ENCODE measurements at regions not wholly inside any gene's neighbourhood (a gene's known extent, or its start where the extent isn't known, plus 50 kb on each side); places are given as distances from the start of the nearest gene placed in this dataset.

- peaks cover 7% of the 10 kb centered on the region for H3K27me3 Mint-ChIP-seq
- no peaks in the 10 kb centered on the region for H3K36me3 Mint-ChIP-seq
- CTCF ChIA-PET: interaction anchor here (0.7 kb wide), 1 partner anchor 156 kb away, joined by 3 read pairs; no protein-coding TSS in a partner anchor
- no peak overlapping the region for H3K27ac Mint-ChIP-seq
- no peaks in the 10 kb centered on the region for H3K4me1 Mint-ChIP-seq
- no peak for DNase-seq
- H3K4me3 Mint-ChIP-seq: no peak overlapping the region
- no peaks in the 10 kb centered on the region for H3K9me3 Mint-ChIP-seq
These were observed 77.3 kb upstream of the GALNT2 start for GRCh38 chr1:229989591-229990248.

- Mint-ChIP-seq H3K27me3 (peaks cover 7% of the 10 kb centered on the region), H3K4me3 (no peak overlapping the region), H3K4me1 (no peaks in the 10 kb centered on the region), H3K9me3 (no peaks in the 10 kb centered on the region), H3K36me3 (no peaks in the 10 kb centered on the region), H3K27ac (no peak overlapping the region)
- CTCF ChIA-PET: interaction anchor here (0.7 kb wide), 1 partner anchor 155 kb away, joined by 3 read pairs; no protein-coding TSS in a partner anchor
- DNase-seq: no peak
These were observed 76.7 kb upstream of the GALNT2 start for GRCh38 chr1:229990326-229990725.

- Mint-ChIP-seq H3K36me3 (no peaks in the 10 kb centered on the region), H3K4me1 (no peaks in the 10 kb centered on the region), H3K27me3 (peaks cover 7% of the 10 kb centered on the region), H3K9me3 (no peaks in the 10 kb centered on the region), H3K27ac (no peak overlapping the region), H3K4me3 (no peak overlapping the region)
- DNase-seq: no peak
- CTCF ChIA-PET: no interaction called here
These were observed 75.9 kb upstream of the GALNT2 start for GRCh38 chr1:229991104-229991513.

- Mint-ChIP-seq H3K4me3 (no peak overlapping the region), H3K27ac (no peak overlapping the region), H3K27me3 (peaks cover 7% of the 10 kb centered on the region), H3K9me3 (no peaks in the 10 kb centered on the region), H3K4me1 (no peaks in the 10 kb centered on the region), H3K36me3 (no peaks in the 10 kb centered on the region)
- CTCF ChIA-PET: no interaction called here
- no peak for DNase-seq
These were observed 75.2 kb upstream of the GALNT2 start for GRCh38 chr1:229991724-229992333.

- no peaks in the 10 kb centered on the region for H3K4me1 Mint-ChIP-seq
- H3K36me3 Mint-ChIP-seq: no peaks in the 10 kb centered on the region
- CTCF ChIA-PET: no interaction called here
- H3K27ac Mint-ChIP-seq: no peak overlapping the region
- no peak overlapping the region for H3K4me3 Mint-ChIP-seq
- no peak for DNase-seq
- peaks cover 3% of the 10 kb centered on the region for H3K27me3 Mint-ChIP-seq
- no peaks in the 10 kb centered on the region for H3K9me3 Mint-ChIP-seq
These were observed 74.0 kb upstream of the GALNT2 start for GRCh38 chr1:229993060-229993459.

- H3K36me3 Mint-ChIP-seq: no peaks in the 10 kb centered on the region
- CTCF ChIA-PET: no interaction called here
- H3K4me3 Mint-ChIP-seq: no peak overlapping the region
- DNase-seq: no peak
- H3K27ac Mint-ChIP-seq: no peak overlapping the region
- no peaks in the 10 kb centered on the region for H3K4me1 Mint-ChIP-seq
- H3K9me3 Mint-ChIP-seq: no peaks in the 10 kb centered on the region
- no peaks in the 10 kb centered on the region for H3K27me3 Mint-ChIP-seq
These were observed 73.1 kb upstream of the GALNT2 start for GRCh38 chr1:229993894-229994293.

- Mint-ChIP-seq H3K27ac (no peak overlapping the region), H3K36me3 (no peaks in the 10 kb centered on the region), H3K4me1 (no peaks in the 10 kb centered on the region), H3K9me3 (no peaks in the 10 kb centered on the region), H3K27me3 (peaks cover 16% of the 10 kb centered on the region), H3K4me3 (no peak overlapping the region)
- no peak for DNase-seq
- CTCF ChIA-PET: no interaction called here
These were observed 67.9 kb upstream of the GALNT2 start for GRCh38 chr1:229999004-229999670.

- CTCF ChIA-PET: no interaction called here
- no peak for DNase-seq
- Mint-ChIP-seq H3K4me1 (no peaks in the 10 kb centered on the region), H3K4me3 (no peak overlapping the region), H3K27me3 (peaks cover 23% of the 10 kb centered on the region), H3K36me3 (no peaks in the 10 kb centered on the region), H3K9me3 (no peaks in the 10 kb centered on the region), H3K27ac (no peak overlapping the region)
These were observed 66.4 kb upstream of the GALNT2 start for GRCh38 chr1:230000493-230001184.

GRCh38 chr1:230002164-230002803, 64.8 kb upstream of the GALNT2 start:
- CTCF ChIA-PET: no interaction called here
- Mint-ChIP-seq H3K27me3 (peaks cover 30% of the 10 kb centered on the region), H3K9me3 (no peaks in the 10 kb centered on the region), H3K4me3 (no peak overlapping the region), H3K36me3 (no peaks in the 10 kb centered on the region), H3K27ac (no peak overlapping the region), H3K4me1 (no peaks in the 10 kb centered on the region)
- no peak for DNase-seq

- Mint-ChIP-seq H3K4me3 (no peak overlapping the region), H3K27ac (no peak overlapping the region), H3K36me3 (no peaks in the 10 kb centered on the region), H3K27me3 (peaks cover 32% of the 10 kb centered on the region), H3K4me1 (no peaks in the 10 kb centered on the region), H3K9me3 (no peaks in the 10 kb centered on the region)
- CTCF ChIA-PET: no interaction called here
- no peak for DNase-seq
These were observed 63.6 kb upstream of the GALNT2 start for GRCh38 chr1:230003409-230003808.

GRCh38 chr1:230005040-230005439, 62.0 kb upstream of the GALNT2 start:
- Mint-ChIP-seq H3K9me3 (no peaks in the 10 kb centered on the region), H3K4me3 (no peak overlapping the region), H3K4me1 (no peaks in the 10 kb centered on the region), H3K36me3 (no peaks in the 10 kb centered on the region), H3K27me3 (peaks cover 38% of the 10 kb centered on the region), H3K27ac (no peak overlapping the region)
- DNase-seq: no peak
- CTCF ChIA-PET: no interaction called here

GRCh38 chr1:230008721-230009120, 58.3 kb upstream of the GALNT2 start:
- Mint-ChIP-seq H3K4me3 (no peak overlapping the region), H3K4me1 (no peaks in the 10 kb centered on the region), H3K9me3 (no peaks in the 10 kb centered on the region), H3K27ac (no peak overlapping the region), H3K27me3 (peaks cover 32% of the 10 kb centered on the region), H3K36me3 (no peaks in the 10 kb centered on the region)
- CTCF ChIA-PET: no interaction called here
- DNase-seq: no peak

- Mint-ChIP-seq H3K9me3 (no peaks in the 10 kb centered on the region), H3K4me1 (no peaks in the 10 kb centered on the region), H3K36me3 (no peaks in the 10 kb centered on the region), H3K27me3 (peaks cover 28% of the 10 kb centered on the region), H3K27ac (no peak overlapping the region), H3K4me3 (no peak overlapping the region)
- CTCF ChIA-PET: no interaction called here
- DNase-seq: no peak
These were observed 57.3 kb upstream of the GALNT2 start for GRCh38 chr1:230009611-230010313.

Data from activated naive CD4-positive, alpha-beta T cell treated with anti-CD3 and anti-CD28 coated beads, Interleukin-2, amount 10 ng/mL, durations not matched to agents 7 days and 5 days (primary cell).